PFSK-1 (cell line): ENCODE measurements at regions not wholly inside any gene's neighbourhood (a gene's known extent, or its start where the extent isn't known, plus 50 kb on each side); places are given as distances from the start of the nearest gene placed in this dataset.
A peak's percentile ranks its signal among the peaks of the same experiment; 100 is the strongest.

Source experiments
- FOXP2 ChIP-seq: optimal IDR thresholded peaks from 2 replicates; pipeline ENCODE3; 2011; ENCODE audit warnings: borderline replicate concordance, control low read depth, inconsistent platforms; ENCODE audit not compliant: insufficient read depth; ENCODE audit errors: extremely low read length, extremely low read depth
- POLR2AphosphoS5 ChIP-seq: IDR thresholded peaks from 2 replicates; pipeline ENCODE4 v1.6.1; 2012; ENCODE audit warnings: low read depth, mild to moderate bottlenecking, control low read depth, low read length, moderate library complexity
- SIN3A ChIP-seq: IDR thresholded peaks from 2 replicates; pipeline ENCODE4 v1.6.1; 2012; ENCODE audit warnings: mild to moderate bottlenecking, low read length, moderate library complexity, borderline replicate concordance; ENCODE audit not compliant: insufficient read depth
- TAF1 ChIP-seq: IDR thresholded peaks from 2 replicates; pipeline ENCODE4 v1.6.1; 2012; ENCODE audit warnings: low read length, control low read depth, borderline replicate concordance; ENCODE audit not compliant: insufficient read depth
- TF ChIP-seq, protein P1 (sequence below), 2 experiments: IDR thresholded peaks; 2 replicates each; pipeline versions ENCODE4 v1.6.1 to v1.8.0; 2011 to 2012; ENCODE audit warnings: low read depth in 2 of 2, low read length in 2 of 2, control low read depth in 1 of 2, inconsistent platforms in 1 of 2, mild to moderate bottlenecking in 1 of 2, moderate library complexity in 1 of 2; ENCODE audit not compliant: insufficient read depth in 1 of 2

DNA sequence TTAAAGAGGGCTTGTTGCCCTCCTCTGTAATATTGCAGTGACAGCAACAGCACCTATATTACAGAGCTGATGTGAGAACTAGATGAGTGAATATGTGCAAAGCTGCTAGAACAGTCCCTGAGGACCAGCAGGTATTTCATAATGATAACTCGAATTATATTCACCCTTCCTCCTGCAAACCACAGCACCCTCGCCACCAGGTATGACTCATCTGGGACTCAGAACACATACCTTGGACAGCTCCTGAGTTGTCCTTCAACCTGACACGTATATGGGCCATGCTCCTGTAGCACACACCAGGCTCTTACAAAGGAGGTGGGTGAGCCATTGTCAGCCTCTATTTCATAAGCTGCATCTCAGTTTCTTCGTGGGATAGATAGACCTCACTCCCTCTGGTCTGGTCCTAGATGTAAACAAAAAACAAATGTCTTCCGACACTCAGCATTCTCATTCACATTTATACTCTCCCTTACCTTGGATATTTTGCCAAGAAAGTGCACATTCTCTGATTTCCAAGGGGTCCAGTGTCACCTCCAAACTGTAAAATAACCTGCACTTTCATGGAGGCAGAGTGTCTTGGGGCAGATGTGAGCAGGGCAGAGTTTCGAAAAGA lies 124.5 kb downstream of the TLE3 start:
- TF ChIP-seq, protein P1, sequence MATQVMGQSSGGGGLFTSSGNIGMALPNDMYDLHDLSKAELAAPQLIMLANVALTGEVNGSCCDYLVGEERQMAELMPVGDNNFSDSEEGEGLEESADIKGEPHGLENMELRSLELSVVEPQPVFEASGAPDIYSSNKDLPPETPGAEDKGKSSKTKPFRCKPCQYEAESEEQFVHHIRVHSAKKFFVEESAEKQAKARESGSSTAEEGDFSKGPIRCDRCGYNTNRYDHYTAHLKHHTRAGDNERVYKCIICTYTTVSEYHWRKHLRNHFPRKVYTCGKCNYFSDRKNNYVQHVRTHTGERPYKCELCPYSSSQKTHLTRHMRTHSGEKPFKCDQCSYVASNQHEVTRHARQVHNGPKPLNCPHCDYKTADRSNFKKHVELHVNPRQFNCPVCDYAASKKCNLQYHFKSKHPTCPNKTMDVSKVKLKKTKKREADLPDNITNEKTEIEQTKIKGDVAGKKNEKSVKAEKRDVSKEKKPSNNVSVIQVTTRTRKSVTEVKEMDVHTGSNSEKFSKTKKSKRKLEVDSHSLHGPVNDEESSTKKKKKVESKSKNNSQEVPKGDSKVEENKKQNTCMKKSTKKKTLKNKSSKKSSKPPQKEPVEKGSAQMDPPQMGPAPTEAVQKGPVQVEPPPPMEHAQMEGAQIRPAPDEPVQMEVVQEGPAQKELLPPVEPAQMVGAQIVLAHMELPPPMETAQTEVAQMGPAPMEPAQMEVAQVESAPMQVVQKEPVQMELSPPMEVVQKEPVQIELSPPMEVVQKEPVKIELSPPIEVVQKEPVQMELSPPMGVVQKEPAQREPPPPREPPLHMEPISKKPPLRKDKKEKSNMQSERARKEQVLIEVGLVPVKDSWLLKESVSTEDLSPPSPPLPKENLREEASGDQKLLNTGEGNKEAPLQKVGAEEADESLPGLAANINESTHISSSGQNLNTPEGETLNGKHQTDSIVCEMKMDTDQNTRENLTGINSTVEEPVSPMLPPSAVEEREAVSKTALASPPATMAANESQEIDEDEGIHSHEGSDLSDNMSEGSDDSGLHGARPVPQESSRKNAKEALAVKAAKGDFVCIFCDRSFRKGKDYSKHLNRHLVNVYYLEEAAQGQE (IDR thresholded peaks at IDR 0.05; ENCODE audit: insufficient read depth in 1 of 2, low read depth in 2 of 2, low read length in 2 of 2): peak; percentile 96 to 99
- no peak for TF ChIP-seq SIN3A

- TF ChIP-seq, protein P1 (IDR thresholded peaks at IDR 0.05; ENCODE audit: insufficient read depth in 1 of 2, low read depth in 2 of 2, low read length in 2 of 2): 0 out of 4 replicates have a peak, but pooled peaks of 1 of the 2 experiments have one; percentile 3
- TF ChIP-seq POLR2AphosphoS5: no peak
These were observed 123.8 kb downstream of the TLE3 start for GRCh38 chr15:69973880-69974279.

DNA sequence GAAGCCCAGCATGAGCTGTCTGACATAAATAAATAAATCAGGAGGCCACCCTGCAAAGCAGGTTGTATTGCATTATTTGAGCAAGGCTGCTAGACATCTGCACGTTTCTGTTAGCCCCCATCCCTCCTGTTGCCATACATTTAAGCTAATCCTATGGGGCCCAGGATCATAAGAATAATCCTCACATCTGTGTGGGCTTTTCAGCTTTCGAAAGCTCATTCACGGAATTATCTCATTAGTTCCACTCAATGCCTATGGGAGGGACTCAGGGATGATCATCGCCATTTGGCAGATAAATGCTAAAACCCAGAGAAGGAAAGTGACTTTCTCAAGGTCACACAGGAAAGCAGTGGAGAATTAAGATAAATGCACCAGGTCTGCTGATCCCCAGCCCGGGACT lies 123.4 kb downstream of the TLE3 start:
- TF ChIP-seq, protein P1 (IDR thresholded peaks at IDR 0.05; ENCODE audit: insufficient read depth in 1 of 2, low read depth in 2 of 2, low read length in 2 of 2): no peak
- TF ChIP-seq FOXP2 (no peak), POLR2AphosphoS5 (no peak), SIN3A (no peak), TAF1 (no peak)

GRCh38 chr15:69976366-69976994 lies 121.2 kb downstream of the TLE3 start:
- TF ChIP-seq SIN3A: peak; percentile 76; the same call in 1 of the 2 replicates
- TF ChIP-seq, protein P1 (IDR thresholded peaks at IDR 0.05; ENCODE audit: insufficient read depth in 1 of 2, low read depth in 2 of 2, low read length in 2 of 2): peak; percentile 96 to 99
- no peak for TF ChIP-seq TAF1
- no peak for TF ChIP-seq POLR2AphosphoS5
- TF ChIP-seq FOXP2: no peak

DNA sequence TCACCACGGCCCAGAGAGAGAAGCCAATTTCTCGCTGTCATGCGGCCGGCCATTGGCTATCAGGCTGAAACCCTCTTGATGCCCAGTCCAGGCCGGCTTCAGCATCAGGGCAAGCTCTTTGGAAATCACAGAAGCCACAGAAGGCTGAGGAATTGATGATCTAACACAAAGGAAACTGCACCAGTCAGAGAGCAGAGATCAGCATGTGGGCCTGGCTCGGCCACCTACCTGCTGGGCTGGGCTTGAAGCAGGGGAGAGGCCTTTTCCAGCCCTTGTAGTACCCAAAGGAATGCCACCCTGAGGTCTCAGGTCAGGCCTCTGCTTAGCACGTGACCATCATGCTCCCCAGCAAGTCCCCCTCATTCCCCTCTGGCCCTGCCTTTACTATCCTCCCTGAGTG lies 119.1 kb downstream of the TLE3 start:
- no peak for TF ChIP-seq SIN3A
- no peak for TF ChIP-seq FOXP2
- TF ChIP-seq, protein P1 (IDR thresholded peaks at IDR 0.05; ENCODE audit: insufficient read depth in 1 of 2, low read depth in 2 of 2, low read length in 2 of 2): no peak
- TF ChIP-seq TAF1: no peak
- no peak for TF ChIP-seq POLR2AphosphoS5
